GM21390 (cell line): ENCODE measurements at regions not wholly inside any gene's neighbourhood (a gene's known extent, or its start where the extent isn't known, plus 50 kb on each side); places are given as distances from the start of the nearest gene placed in this dataset.

Experiments used
- ATAC-seq: cut with Tn5 transposase; IDR thresholded peaks from one replicate; pipeline ENCODE4 v1.9.1; 2021; ENCODE audit not compliant: unreplicated experiment

GRCh38 chr11:45036010-45036409 lies 85.3 kb upstream of the TP53I11 start:
- no peak for ATAC-seq

GRCh38 chr11:45036733-45037132 lies 86.0 kb upstream of the TP53I11 start:
- no peak for ATAC-seq

GRCh38 chr11:45037434-45038005 lies 86.8 kb upstream of the TP53I11 start:
- ATAC-seq, result no peak

- ATAC-seq, result no peak
Measured at GRCh38 chr11:45038923-45039322, 88.2 kb upstream of the TP53I11 start.

- no peak for ATAC-seq
Measured at GRCh38 chr11:45041596-45041995, 90.9 kb upstream of the TP53I11 start.

GRCh38 chr11:45042560-45042959 lies 91.9 kb upstream of the TP53I11 start:
- ATAC-seq, result no peak

GRCh38 chr11:45043755-45044475 lies 93.2 kb upstream of the TP53I11 start:
- no peak for ATAC-seq

GRCh38 chr11:45045683-45046471 lies 95.2 kb upstream of the TP53I11 start:
- ATAC-seq, result no peak

- no peak for ATAC-seq
Measured at GRCh38 chr11:45048313-45048841, 97.7 kb upstream of the TP53I11 start.

- ATAC-seq, result no peak
Measured at GRCh38 chr11:45048870-45049691, 97.4 kb upstream of the PRDM11 start.

GRCh38 chr11:45050111-45050510 lies 96.3 kb upstream of the PRDM11 start:
- no peak for ATAC-seq

- no peak for ATAC-seq
Measured at GRCh38 chr11:45051621-45052020, 94.8 kb upstream of the PRDM11 start.

GRCh38 chr11:45052361-45052760 lies 94.1 kb upstream of the PRDM11 start:
- no peak for ATAC-seq

GRCh38 chr11:45053736-45054446 lies 92.5 kb upstream of the PRDM11 start:
- no peak for ATAC-seq

GRCh38 chr11:45054956-45055355 lies 91.5 kb upstream of the PRDM11 start:
- ATAC-seq, result no peak

- no peak for ATAC-seq
Measured at GRCh38 chr11:45056529-45056928, 89.9 kb upstream of the PRDM11 start.

GRCh38 chr11:45057938-45058646 lies 88.3 kb upstream of the PRDM11 start:
- ATAC-seq, result no peak

GRCh38 chr11:45058647-45058950 lies 87.8 kb upstream of the PRDM11 start:
- no peak for ATAC-seq

GRCh38 chr11:45060707-45061106 lies 85.7 kb upstream of the PRDM11 start:
- ATAC-seq, result no peak

GRCh38 chr11:45061641-45062040 lies 84.8 kb upstream of the PRDM11 start:
- ATAC-seq, result no peak
